NAMALWA (cell line): ENCODE measurements at regions not wholly inside any gene's neighbourhood (a gene's known extent, or its start where the extent isn't known, plus 50 kb on each side); places are given as distances from the start of the nearest gene placed in this dataset.

Source experiments
- DNase-seq: peaks from one replicate; pipeline ENCODE4 v3.0.0-alpha.2; 2015; ENCODE audit warnings: low spot score

DNA sequence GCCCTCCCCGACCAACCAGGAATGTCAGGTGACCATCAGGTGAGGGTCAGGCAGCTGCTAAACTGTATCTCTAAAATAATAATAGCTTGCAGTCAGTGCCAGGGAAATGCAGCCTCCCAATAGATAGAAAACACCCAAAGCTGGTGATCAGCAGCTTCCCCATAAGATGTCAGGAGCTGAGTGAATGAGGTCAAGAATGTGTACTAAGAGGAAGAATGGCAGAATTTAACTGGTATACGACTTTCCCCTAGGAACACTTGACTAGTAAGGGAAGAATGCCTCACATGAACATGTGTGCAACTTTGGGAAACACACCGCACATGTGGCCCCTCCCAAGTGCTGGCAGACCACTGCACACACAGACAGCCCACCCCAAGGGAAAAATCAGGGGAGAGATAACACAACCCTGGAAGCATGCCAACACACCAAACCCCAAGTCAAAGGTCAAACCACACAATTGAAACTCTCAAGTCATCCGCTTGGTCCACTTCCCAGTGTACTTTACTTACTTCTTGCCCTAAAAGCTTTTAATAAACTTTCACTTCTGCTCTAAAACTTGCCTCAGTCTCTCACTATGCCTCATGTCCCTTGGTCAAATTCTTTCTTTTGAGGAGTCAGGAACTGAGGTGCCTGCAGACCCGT lies 806.5 kb downstream of the OTOL1 start:
- no peak for DNase-seq

DNA sequence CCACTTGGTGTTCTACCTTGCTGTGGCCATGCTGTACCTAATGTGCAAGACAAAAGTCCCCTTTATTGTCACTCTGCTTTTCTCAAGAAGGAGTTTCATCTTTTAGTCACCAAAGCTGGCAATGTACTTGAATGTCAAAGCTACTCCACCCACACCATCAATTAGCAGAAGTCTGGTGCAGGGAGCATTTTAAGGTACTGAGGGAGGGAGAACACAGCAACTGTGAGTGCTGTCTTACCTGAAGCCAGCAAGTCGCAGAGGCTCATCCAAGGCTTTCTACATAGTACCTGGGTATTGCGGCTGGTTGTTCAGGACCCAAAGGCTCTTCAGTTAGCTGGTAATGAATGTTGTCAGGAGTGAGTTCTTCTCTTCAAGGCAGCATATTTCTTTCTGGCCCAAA lies 820.4 kb downstream of the OTOL1 start:
- no peak for DNase-seq

DNA sequence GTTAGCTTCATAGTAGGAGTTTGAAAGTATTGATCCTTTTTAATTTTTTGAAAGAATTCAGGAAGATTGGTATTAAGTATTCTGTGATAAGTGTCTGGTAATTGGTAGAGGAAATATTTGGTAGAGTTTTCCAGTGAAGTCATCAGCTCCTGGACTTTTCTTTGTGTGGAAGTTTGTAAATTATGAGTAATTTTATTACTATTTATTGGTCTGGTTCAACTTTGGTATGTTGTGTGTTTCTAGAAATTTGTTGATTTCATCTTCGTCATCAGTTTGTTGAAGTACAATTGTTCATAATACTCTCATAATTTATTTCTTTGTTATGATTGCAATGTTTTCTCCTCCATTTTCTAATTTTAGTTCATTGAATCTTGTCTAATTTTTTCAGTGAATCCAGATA lies 832.0 kb downstream of the OTOL1 start:
- DNase-seq = no peak

DNA sequence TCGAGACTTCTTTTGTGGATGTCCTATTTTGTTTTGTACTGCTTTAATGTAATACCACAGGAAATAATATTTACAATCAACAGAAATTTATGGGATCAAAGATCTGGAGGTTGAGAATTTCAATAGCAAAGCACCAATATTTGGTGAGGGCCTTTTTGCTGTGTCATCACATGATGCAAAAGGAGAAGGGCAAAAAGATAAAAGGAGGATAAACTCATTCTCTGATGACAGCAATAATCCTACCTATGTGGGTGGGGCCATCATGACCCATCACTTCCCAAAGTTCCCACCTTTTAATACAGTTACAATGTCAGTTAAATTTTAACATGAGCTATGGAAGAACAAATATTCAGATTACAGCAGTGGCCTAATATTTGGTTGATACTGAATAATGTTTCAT lies 832.9 kb downstream of the OTOL1 start:
- no peak for DNase-seq

DNA sequence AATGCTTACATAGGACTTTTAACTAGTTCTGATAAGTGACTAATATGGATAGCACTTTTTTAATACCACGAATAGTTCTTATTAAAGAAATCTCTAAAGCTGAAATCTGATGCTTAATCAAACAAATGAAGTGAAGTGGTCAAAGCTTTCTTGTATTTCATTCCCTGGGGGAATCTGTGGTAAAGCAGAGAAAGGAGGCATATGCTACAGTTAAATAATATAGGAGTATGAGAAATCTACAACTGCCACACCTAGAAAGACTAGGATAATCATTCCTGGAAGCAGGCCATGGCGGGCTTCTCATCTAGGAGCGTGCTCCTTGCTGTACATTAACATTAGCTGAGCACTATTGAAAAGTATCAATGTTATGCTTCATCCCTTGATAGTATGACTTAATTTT lies 835.7 kb downstream of the OTOL1 start:
- no peak for DNase-seq

DNA sequence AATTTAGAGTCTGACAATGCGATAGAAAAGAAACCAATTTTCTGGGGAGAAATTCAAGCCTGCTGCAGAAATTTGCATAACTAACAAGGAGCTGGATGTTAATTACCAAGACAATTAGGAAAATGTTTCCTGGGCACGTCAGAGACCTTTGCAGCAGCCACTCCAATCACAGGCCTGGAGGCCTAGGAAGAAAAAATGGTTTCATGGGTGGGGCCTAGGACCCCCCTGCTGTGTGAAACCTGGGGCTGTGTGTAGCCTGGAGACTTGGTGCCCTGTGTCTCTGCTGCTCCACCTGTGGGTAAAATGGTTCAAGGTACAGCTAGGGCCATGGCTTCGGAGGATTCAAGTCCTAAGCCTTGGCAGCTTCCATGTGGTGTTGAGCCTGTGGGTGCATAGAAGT lies 837.9 kb downstream of the OTOL1 start:
- no peak for DNase-seq

DNA sequence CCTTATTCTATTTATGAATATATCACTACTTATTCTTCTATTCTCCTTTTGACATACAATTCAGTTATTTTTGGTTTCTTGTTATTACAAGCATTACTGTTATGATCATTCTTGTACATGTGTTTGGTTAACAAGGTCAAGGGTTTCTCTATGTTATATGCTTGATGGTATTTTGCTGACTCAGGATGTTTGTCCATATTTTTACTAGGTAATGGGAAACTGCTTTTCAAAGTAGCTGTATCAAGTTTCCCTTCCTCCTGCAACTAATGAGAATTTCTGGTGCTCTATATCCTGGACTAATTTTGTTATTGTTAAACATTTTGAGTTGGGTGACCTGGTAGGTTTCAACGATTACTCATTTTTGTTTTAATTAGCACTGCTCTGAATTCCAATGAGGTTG lies 841.0 kb downstream of the OTOL1 start:
- no peak for DNase-seq

DNA sequence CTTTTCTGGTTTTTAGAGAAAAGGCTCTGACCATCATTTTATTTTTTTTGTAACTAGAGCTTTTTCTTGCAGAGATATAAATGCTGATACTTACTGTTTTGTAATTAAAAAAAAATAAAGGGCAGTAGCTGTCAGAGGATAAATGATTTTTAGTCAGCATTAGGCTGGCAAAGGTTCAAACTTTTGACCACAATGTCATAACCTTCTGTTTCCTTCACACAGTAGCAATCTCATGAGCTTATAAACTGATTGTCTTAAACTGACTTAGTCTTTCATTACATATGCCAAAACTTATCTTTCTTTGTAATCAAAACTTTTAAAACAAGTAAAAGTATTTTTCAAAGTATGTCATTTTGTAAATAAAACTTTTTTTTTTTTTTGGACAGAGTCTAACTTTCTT lies 841.9 kb downstream of the OTOL1 start:
- no peak for DNase-seq

DNA sequence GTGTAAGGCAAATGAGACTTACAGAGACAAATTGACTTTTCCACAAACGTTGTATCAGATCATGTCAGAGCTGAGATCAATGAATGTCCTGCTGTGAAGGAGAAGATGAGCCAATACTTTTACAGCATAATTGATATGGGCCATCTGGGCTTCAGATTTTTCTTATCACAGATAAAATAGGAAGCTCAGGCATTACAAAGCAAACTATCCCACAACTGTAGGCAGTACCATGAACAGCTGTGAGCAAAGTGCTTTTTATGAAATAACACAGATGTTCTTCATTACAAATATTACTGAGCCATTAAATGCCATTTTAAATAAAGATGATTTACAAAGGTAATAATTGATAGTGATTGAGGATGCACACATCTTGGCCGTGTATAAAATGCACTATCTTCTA lies 852.3 kb downstream of the OTOL1 start:
- DNase-seq = no peak

DNA sequence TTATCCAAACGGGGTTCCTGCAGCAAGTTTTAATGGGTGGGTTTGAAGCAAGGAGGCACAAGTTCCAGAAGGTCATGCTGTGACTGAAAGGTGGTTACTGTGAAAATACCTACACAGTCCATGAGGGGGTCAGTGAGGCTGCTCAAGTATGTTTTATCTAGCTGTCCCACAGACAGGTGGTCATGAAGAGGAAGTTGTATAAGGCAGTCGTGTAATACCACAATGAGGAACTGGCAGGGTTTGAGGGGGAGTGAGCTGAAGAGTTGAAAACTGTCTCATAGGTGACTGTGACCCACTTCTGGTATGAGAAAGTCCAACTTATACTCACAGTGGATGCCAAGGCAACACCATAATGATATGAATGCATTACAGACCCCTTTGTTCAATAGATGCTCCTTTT lies 856.8 kb downstream of the OTOL1 start:
- peak; percentile 14 for DNase-seq

DNA sequence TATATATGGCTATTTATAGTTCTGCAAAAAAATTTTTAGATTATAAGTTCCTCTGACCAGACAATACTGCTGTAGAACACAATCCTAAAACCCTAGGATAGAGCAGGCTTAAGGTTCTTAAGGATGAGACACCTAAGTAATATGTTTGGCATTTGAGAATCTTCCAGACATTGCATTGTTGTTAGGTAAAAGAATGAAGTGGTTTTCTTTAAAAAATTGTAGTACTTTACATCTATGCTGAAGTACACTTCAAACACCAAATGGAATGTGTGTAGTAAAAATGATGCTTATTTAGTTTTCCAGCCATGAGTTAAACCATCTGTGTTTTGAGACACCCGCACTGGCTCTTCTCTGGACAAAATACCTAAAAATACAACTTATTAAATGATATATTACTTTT lies 857.7 kb downstream of the OTOL1 start:
- no peak for DNase-seq

DNA sequence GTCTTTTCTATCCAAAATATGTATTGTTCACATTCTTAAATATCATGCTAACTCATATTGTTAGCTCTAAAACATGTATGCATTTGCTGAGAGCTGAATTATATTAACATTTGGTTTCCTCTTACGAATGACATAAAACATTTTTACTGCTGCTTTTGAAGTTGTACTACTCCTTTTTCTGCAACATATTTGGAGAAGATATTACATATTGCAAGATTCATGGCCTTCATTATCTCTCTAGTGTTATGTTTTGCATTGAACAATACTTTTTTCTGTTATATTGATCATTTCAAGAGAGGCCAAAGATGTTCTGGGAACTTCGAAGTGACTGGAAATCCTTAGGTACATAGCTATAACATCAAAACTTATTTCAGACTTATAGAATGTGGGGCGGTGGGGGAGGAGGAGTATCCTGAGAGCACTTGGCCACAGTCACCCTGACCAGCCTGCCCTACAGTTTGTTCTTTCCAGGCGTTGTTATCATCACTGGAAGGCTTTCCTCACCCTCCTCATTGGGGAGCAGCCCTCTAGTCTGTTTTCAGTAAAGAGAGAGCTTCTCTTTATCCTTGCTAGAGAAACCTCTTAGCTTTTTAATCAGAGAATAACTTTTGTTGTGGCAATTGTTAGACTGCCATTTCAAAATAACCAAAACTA lies 868.6 kb downstream of the OTOL1 start:
- no peak for DNase-seq

DNA sequence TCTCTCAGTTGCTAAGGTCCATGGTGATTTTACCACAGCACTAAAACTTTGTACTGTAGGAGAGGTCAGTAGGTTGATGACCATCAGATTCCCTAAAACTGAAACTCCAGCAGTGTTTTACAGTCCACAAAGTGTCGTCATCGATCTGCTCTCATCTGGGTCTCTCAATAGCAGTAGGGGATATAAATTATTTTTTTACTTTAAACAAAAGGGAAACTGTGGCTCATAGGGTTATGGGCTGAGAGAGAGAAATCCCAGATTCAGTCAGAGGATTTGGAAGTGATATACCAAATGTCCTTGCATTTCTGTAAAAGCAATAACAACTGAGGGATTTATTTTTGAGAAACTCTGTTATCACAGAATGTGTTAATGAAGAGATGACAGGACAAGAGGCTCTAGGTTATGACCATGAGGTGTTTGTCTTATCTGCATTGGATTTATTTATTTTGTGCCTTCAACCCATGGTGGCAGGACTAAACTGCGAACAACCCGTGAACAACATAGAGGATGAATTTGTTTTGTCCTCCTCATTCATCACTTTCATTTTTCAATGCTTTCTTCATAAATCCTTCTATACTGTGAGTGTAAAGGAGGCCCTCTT lies 869.7 kb downstream of the OTOL1 start:
- no peak for DNase-seq

DNA sequence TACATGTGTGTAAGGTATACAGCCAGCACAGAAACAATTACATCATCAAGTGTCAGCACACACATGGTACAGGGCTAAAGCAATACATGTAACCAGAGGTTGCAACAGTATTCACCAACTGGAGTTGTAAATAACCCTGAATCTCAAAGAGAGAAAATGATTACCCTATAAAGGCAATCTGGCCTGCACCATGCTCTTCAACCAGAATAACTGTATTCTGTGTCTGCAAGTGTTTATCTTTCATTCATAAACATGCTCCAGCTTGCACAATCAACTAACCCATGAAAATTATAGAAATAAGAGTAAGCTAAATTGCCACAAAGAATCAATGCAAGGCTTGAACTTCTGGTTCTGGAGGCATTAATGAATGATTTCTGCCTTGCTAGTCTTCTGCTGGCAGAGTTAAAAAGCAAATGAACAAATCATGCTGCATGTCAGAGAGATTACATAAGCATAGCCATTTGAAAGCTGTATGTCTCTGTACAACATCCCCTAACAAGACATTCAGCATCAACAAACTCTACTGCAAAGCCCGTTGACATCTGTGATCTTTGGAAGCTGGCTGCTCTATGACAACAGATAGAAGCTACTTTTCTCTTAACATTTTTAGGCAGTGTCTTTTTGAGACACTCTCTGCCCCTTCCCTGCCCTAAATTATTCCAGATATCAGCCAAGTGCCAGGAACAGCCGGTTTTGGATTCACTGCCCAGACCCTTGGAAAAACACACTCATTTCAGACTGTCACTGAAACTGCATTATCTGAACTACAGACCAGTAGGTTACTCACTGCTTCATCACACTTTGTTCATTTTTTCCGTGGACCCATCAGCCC lies 871.0 kb downstream of the OTOL1 start:
- no peak for DNase-seq

DNA sequence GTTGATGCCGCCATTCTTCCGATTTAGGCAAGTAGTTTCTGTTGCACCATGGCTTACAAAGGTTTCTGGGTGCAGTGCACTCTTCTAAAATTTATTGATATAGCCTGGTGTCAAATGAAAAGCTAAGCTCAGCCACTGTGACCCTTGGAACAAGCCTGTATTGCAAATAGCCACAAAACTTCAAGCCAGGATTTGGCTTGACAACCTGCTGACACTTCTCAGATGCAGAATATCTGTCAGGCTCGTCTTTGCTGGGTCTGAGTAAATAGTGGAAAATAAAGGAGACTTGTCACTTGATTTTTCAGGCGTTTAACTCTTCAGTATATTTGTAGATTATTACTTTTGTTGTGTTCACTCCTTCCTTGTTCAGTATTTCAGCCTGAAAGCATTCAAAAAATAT lies 871.8 kb downstream of the OTOL1 start:
- no peak for DNase-seq

DNA sequence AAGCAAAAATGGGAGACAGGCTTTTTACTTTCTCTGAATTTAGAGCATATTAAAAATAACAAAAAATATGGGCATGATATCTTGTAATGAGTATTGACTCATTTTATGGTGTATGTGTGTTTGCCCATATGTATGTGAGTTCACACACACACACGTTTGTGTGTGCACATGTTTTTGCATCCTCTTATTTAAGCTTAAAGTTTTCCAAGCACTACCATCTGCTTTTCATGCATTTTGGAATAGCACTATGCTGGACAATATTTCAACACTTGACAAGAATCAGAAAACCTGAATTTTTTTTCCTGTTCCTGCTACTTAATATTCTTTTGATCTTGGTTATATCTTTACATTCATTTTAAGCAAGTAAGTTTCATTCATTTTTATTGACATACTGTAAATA lies 872.7 kb downstream of the OTOL1 start:
- DNase-seq = no peak

DNA sequence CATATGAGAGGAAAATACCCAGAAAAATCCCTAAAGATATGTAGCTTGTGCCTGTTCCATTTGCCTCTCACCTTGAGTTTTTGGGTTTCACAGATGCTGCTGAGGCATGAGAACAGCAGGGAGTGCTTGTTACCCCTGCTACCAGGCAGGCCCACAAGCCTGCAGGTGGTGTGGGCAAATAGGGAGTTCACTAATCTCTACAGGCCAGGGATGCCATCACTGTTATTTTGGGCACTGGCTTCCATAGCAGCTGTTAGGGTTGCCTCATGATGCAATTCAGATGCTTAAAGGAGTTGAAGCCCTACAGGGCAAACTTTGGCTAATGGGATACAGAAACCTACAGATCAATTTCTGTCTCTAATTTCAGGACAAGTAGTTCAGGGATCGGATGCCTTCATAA lies 873.5 kb downstream of the OTOL1 start:
- no peak for DNase-seq

DNA sequence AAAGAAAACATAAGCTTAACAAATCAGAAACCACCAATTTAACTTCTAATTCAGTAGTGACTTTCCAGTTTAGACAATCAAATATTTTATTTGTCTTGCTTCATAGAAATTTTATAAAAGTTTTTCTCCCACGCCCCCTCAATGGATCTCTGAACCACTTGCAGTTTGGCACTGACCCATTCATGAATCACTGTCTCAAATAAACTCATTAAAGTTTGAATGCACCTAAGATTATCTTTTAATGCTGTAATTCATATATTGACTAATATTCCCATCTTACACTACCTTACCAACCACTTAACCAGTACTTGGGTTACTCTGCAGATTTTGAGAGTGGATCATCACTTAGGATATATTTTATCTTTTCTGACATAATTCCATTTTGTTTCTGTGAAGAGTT lies 880.2 kb downstream of the OTOL1 start:
- DNase-seq = no peak

DNA sequence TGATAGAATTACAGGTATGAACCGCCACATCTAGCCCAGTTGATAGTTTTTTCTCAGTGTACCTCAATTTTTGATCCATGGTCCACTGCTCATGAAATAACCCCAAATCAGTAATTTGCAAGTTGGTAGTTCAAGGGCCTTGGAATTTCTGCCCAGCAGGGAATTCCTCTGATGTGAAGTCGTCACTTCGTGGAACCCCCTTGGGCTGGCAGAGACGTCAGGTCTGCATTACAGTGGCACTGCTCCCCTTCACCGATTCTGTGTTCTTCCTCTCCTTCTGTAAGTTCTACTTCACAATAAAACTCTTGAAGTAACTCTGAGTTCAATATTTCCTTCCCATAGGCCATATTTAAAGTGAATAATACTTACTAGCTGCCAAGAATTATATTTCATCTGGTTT lies 881.0 kb downstream of the OTOL1 start:
- no peak for DNase-seq

DNA sequence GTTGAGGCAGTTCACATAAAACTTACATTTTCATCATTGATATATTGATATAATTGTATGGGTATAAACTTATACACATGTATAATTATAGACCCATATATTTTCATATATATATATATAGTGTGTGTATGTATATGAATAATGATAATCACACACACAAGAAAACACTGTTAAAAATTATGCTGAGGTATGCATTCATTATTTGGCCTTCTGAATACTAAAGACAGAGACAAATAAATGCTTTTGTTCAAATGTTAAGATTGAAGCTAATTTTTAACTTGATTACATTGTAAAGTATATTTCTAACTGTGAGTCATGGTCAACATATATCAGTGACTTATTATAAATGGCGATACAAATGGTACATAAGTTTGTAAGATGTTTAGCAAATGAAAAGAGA lies 888.8 kb downstream of the OTOL1 start:
- DNase-seq = no peak

DNA sequence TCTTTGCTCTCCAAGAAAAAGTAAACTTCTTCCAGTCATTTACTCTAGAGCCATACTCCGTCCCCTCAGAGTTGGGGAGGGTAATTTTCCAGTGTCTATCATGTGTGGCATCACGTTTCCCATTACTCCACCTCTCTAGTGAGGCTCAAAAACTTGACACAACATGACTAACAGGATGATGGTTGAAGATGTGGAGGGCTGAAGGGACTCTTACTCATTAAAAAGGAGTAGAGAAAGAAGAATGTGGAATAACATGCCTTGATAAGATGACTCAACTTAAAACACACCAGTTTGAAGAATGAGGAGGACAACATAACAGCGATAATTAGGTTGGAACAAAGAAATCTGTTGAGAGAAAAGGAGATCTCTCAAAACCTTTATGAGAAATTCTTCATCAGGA lies 894.3 kb downstream of the OTOL1 start:
- DNase-seq = no peak

DNA sequence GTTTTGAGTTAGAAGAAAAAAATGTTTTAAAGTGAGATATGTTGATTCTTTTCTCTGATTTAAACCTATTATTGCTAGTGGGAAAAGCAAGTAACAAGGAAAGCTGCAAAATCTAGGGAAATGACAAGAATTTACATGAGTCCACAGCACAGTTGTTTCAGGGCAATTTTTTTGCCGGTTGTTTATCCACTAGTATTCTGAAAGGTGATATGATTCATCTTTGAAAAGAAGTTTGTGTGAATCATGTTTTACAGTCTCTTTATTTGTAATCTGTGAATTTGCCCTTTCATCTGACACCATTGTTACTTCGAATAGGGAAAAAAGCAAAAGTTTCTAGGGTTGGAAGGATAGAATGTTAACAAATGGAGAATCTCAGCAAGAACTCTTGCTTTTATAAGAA lies 894.7 kb downstream of the OTOL1 start:
- no peak for DNase-seq

DNA sequence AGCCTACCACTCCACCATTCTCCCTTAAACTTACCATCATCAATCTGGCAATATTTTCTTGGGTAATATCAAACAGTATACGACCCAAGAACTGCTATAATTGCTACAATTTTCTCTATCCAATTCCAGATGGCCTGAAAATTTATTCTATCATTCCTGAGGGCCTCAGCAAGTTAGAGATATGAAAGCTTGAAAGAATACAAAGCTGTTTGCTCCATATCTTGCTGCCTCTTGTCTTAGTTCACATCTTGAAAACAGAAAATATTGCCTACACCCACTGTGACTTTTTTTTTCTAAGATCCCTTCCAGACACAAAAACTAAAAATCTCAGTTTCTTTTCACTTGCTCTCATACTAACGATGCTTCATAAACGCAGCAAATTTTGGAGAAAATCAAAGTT lies 898.9 kb downstream of the OTOL1 start:
- no peak for DNase-seq
